DMS114 treated with DMSO at 0.1 percent for 48 hours (cell line): ENCODE measurements at regions not wholly inside any gene's neighbourhood (a gene's known extent, or its start where the extent isn't known, plus 50 kb on each side); places are given as distances from the start of the nearest gene placed in this dataset.
A peak's percentile ranks its signal among the peaks of the same experiment; 100 is the strongest.
"Not testable (repeated sequence)": the region's sequence is repeated elsewhere in the genome, so short reads cannot be mapped to it uniquely, and the experiment has no call there.

Source experiments
- DNase-seq: peaks from one replicate; lab custom pipeline; 2025; ENCODE audit not compliant: unreplicated experiment; lab: John Stamatoyannopoulos, UW

DNA sequence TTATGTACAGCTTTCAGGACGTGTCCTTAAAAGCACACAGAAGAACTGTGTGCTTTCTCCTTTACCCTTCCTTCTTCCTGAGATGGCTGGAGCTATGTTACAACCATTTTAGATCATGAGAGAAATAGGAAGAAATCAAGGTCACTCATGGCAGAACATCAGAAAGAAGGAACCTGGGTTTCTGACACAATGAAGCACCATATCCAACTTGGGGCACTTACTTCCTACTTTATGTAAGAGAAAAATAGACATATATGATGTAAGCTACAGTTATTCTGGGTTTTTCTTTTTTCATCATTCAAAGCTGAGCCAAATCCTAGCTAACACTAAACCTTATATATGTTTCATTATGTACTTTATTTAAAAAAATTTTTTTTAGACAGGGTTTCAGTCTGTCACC is 79.5 kb downstream of the FAM161A start:
- DNase-seq = no peak

GRCh38 chr2:61771904-61772845 is 81.7 kb downstream of the FAM161A start:
- DNase-seq = no peak

GRCh38 chr2:61770746-61771145 is 83.1 kb downstream of the FAM161A start:
- no peak for DNase-seq

- no peak for DNase-seq
Measured at GRCh38 chr2:61770298-61770697, 83.6 kb downstream of the FAM161A start.

- no peak for DNase-seq
Measured at GRCh38 chr2:61769093-61769675, 84.7 kb downstream of the FAM161A start.

GRCh38 chr2:61764035-61764800 is 89.6 kb downstream of the FAM161A start:
- peak; percentile 97 for DNase-seq

DNA sequence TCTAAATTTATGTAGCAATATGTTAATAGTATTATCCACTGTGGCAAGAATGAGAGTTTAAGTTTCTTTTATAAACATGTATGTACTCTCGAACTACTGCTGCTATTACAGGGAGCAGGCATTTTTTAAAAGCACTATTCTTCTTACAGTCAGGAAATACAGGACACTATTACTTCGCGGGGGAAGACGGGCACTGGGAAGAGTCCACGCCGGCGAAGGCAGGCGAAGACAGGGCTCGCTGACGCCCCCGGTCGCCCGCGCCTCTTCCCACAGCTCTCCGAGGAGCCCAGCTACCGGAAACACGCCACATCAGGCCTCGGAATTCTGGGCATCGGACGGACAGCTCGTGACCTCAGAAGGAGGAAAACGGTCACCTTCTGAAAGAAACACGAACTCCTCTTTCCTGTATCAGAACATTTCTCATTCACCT is 90.2 kb downstream of the FAM161A start:
- DNase-seq = peak; percentile 77

DNA sequence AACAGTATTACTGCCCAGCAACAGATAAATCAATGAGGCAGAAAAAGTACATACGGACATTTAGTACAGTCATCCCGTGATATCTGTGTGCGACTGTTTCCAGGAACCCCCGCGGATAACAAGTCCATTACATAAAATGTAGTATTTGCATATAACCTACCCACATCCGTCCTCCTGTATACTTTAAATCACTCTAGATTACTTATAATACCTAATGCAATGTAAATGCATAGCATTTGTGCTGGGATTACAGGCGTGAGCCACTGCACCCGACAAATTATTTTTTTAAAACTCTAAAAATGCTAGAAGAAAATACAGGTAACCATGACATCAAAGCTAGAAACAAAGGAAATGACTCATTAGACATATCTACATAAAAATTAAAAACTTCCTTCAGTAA is 91.6 kb downstream of the FAM161A start:
- DNase-seq = no peak

DNA sequence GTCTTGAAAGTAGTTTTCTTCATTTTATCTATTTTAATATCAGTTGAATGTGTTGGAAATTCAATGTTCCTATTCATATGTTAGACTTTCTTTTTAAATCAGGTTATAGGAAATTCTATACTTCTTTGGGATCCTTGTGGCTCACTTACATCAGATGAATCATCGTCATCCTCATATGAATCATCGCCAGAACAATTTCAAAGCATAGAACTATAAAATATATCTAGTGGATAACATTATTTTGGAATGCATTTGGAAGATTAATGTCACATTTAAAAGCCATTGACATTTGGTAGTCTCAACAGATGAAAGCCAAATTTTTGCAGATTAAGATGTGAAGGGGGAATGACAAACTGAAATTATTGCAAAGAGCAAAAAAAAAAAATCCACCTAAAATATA is 94.1 kb downstream of the FAM161A start:
- DNase-seq = no peak

- no peak for DNase-seq
Measured at GRCh38 chr2:61759005-61759404, 94.9 kb downstream of the FAM161A start.

GRCh38 chr2:61758159-61758558 is 95.7 kb downstream of the FAM161A start:
- DNase-seq = no peak

DNA sequence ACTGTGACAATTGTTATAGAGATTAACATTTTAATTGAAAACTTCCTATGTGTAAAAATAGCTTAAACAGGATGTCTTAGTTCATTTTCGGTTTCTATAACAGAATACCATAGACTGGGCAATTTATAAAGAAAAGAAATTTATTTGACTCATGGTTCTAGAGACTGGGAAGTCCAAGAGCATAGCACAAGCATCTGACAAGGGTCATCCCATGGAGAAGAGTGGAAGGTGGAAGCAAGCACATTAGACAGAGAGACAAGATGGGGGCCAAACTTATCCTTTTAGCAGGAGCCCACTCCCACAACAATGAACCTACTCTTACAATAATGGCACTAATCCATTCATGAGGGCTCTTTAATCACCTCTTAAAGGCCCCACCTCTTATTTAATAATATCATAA is 100.3 kb downstream of the FAM161A start:
- no peak for DNase-seq

- DNase-seq = no peak
Measured at GRCh38 chr2:61750624-61751023, 103.2 kb downstream of the FAM161A start.

GRCh38 chr2:61742955-61743354 is 110.9 kb downstream of the FAM161A start:
- DNase-seq = no peak

- DNase-seq = no peak
Measured at GRCh38 chr2:61737841-61738240, 116.0 kb downstream of the FAM161A start.

- DNase-seq = no peak
Measured at GRCh38 chr2:61736953-61737352, 116.9 kb downstream of the FAM161A start.

GRCh38 chr2:61733563-61733962 is 120.3 kb downstream of the FAM161A start:
- DNase-seq = no peak

DNA sequence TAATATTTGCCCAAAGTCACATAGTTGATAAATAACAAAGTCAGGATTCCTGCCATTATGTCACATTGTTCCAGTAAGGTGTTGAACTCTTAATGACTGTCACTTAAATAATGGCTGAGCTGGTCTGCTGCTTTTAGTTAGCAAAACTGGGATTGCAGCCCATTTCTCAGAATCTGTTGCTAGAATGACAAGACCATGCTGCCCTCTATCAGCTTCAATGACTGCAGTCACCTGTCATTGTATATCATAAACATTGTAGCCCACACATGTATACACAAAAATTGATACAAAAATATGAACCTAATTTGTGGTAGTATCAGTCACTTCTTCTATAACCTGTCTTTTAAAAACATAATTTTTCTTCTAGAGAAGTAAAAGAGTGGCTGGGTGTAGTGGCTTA is 121.1 kb downstream of the FAM161A start:
- no peak for DNase-seq

- no peak for DNase-seq
Measured at GRCh38 chr2:61727746-61728145, 126.1 kb downstream of the FAM161A start.

DNA sequence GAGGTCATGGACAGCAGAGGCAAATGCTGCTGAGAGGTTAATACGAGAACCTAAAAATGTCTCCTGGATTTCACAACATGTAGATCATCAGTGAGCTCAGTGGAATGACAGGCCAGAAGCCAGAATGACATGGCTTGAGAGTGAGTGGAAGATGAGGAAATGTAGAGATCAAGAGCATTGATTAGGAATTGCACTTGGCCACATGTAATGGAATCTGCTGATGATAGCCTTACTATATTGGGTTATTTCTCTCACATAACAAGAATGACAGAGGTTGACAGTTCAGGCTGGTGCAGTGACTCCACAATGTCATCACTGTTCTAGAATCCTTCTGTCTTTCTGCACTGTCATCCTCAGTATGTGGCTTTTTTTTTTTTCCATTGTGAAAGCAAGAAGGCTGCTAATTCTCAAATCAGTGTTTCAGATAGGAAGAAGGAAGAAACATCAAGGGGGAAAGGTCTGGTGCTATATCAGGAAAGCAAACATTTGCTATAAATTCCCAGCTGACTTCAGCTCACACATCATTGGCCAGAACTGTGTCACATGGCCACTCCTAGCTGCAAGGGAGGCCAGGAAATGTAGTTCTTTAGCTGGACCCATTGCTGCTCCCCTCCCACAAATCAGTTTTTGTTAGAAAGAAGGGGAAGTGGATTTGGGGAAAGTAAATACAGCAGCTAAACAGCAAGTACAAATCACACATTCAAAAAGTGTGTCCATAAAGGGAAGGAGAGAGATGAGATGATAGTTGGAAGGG is 127.2 kb downstream of the FAM161A start:
- DNase-seq = no peak

GRCh38 chr2:61723364-61723763 is 130.5 kb downstream of the FAM161A start:
- DNase-seq = not testable (repeated sequence)
